ENCODE measurements at regions not wholly inside any gene's neighbourhood (a gene's known extent, or its start where the extent isn't known, plus 50 kb on each side); places are given as distances from the start of the nearest gene placed in this dataset.

DNA sequence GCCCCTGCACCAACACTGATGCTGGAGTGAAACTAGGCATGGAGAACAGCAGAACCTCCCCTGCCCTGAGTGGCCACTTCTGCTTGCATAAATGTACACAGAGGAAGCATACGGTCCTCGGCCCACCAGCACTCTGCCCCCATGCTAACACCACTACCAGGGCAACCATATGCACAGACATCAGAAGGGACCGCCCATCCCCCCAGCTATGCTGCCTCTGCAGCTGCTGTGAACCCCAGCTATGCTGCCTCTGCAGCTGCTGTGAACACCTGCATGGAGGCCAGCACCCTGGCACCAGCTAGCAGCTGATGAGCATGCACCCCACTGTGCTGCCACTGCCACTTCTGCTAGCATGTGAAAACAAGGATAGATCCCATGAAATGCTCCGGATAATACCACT is 250.3 kb downstream of the TUSC1 start:
- TF ChIP-seq, protein P1, sequence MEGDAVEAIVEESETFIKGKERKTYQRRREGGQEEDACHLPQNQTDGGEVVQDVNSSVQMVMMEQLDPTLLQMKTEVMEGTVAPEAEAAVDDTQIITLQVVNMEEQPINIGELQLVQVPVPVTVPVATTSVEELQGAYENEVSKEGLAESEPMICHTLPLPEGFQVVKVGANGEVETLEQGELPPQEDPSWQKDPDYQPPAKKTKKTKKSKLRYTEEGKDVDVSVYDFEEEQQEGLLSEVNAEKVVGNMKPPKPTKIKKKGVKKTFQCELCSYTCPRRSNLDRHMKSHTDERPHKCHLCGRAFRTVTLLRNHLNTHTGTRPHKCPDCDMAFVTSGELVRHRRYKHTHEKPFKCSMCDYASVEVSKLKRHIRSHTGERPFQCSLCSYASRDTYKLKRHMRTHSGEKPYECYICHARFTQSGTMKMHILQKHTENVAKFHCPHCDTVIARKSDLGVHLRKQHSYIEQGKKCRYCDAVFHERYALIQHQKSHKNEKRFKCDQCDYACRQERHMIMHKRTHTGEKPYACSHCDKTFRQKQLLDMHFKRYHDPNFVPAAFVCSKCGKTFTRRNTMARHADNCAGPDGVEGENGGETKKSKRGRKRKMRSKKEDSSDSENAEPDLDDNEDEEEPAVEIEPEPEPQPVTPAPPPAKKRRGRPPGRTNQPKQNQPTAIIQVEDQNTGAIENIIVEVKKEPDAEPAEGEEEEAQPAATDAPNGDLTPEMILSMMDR (IDR thresholded peaks at IDR 0.05; ENCODE audit: insufficient read depth, low read length): no peak
- no peak for DNase-seq (ENCODE audit: low read depth)
- no peak overlapping the region for H3K4me3 ChIP-seq (ENCODE audit: low read depth, low read length)

DNA sequence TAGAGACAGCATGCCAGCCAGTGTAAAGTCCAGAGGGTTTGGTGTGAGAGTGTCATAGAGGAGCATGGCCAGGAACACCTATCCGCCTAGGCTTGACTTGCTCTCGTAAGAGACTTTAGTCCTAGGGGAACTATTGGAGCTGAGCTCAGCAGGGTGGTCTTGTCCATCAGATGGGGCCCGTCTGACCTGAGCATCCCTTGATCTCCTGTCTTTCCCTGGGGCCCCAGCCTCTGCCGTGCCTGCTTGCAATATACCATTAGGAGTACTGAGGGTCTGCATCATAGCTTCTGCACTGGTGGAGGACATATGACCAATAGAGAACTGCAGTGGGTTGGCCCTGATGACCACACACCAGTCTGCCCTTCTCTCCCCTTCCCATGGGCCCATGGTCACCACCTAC is 251.0 kb downstream of the TUSC1 start:
- no peak for DNase-seq (ENCODE audit: low read depth)
- no peak overlapping the region for H3K4me3 ChIP-seq (ENCODE audit: low read depth, low read length)
- TF ChIP-seq, protein P1 (IDR thresholded peaks at IDR 0.05; ENCODE audit: insufficient read depth, low read length): no peak

DNA sequence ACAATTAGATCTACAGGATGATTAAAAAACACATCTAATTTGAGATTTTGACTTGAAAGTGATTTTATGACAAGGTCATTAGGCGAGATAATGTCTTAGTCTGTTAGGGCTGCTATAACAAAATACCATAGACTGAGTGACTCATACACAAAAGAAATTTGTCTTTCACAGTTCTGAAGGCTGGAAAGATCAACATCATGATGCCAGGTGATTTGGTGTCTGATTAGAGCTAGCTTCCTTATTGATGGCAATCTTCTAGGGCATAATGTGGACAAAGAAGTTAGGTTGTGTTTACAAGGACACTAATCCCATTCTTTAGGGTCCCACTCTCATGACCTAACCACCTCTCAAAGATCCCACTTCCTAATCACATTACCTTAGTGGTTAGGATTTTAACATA is 256.7 kb downstream of the TUSC1 start:
- TF ChIP-seq, protein P1 (IDR thresholded peaks at IDR 0.05; ENCODE audit: insufficient read depth, low read length): no peak
- DNase-seq (ENCODE audit: low read depth): no peak
- no peak overlapping the region for H3K4me3 ChIP-seq (ENCODE audit: low read depth, low read length)

- H3K4me3 ChIP-seq (ENCODE audit: low read depth, low read length): no peak overlapping the region
- TF ChIP-seq, protein P1 (IDR thresholded peaks at IDR 0.05; ENCODE audit: insufficient read depth, low read length): no peak
- no peak for DNase-seq (ENCODE audit: low read depth)
Measured at GRCh38 chr9:25418974-25419373, 259.3 kb downstream of the TUSC1 start.

DNA sequence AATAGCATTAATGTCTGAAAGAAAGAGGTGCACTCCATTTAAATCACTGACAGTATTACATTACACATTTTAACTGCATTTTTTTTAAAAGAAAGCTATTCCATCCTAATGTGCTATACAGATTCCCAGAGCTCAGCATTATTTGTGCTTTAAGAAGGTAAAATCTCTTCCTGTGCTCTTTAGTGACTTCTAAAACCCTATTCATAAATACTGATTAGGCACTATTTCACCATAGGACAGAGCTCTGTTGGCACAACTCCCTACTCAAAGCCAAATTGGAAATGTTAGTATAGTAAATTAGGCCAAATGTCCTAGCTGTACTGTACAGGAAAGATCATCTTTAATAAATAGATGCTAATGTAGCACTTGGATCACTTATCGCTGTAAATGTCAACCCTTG is 262.5 kb downstream of the TUSC1 start:
- TF ChIP-seq, protein P1 (IDR thresholded peaks at IDR 0.05; ENCODE audit: insufficient read depth, low read length): no peak
- no peak for DNase-seq (ENCODE audit: low read depth)
- no peak overlapping the region for H3K4me3 ChIP-seq (ENCODE audit: low read depth, low read length)

DNA sequence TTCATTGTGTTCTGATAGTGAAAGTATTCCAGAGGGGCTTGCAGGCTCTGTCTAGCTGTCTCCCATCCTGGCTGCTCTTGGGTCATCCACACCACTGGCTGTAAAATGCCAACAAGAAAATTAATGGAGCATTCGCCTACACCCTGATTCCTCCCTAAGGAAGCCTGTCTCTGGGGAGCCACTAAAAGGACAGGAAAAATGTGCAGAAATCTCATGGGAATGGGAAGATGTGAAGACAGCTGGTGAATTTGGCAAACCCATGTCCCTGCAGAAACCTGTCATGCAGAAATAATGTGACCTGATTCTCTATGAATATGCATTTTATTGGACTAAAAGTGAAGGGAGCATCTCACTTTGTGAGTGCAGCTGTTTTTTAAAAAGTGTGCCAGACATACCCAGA is 265.6 kb downstream of the TUSC1 start:
- no peak overlapping the region for H3K4me3 ChIP-seq (ENCODE audit: low read depth, low read length)
- TF ChIP-seq, protein P1 (IDR thresholded peaks at IDR 0.05; ENCODE audit: insufficient read depth, low read length): no peak
- no peak for DNase-seq (ENCODE audit: low read depth)

DNA sequence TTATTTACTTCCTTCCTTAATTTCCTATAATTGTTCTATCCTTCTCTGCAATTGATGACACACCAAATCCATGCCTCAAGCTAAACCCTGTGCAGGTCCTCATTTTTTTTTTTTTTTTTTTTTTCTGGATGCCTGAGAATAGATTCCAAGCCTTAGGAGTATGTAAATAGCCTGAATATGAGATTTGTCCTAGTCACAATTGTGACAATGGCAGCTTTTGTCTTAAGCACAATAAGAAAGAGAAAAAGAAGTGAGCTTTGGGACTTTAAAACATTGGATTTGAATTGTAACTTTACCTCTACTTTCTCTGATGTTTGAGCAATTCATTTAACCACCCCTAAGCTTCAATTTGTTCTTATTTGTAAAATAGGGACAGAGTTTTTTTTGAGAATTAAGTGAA is 280.5 kb downstream of the TUSC1 start:
- no peak overlapping the region for H3K4me3 ChIP-seq (ENCODE audit: low read depth, low read length)
- TF ChIP-seq, protein P1 (IDR thresholded peaks at IDR 0.05; ENCODE audit: insufficient read depth, low read length): no peak
- no peak for DNase-seq (ENCODE audit: low read depth)
